Spleen (tissue), 7 donors: ENCODE measurements at regions not wholly inside any gene's neighbourhood (a gene's known extent, or its start where the extent isn't known, plus 50 kb on each side); places are given as distances from the start of the nearest gene placed in this dataset.

Experiments
- POLR2A ChIP-seq, 3 donors: fragments of 450-650 bp; IDR thresholded peaks; one replicate each; pipeline ENCODE4 v1.5.1; 2017; ENCODE audit warnings: antibody characterized with exemption in 3 of 3, mild to moderate bottlenecking in 1 of 3
- POLR2AphosphoS5 ChIP-seq, 3 donors: sonication (generic); formaldehyde crosslinking; IDR thresholded peaks; one replicate each; pipeline ENCODE4 v1.5.1; 2017; ENCODE audit warnings: antibody characterized with exemption in 3 of 3
- TF ChIP-seq, protein P1 (sequence below), 11 experiments: fragments of 200-600 bp in 7 of 11; fragments of 450-650 bp in 4 of 11; sonication (generic) in 4 of 11; IDR thresholded peaks in 8 of 11; conservative IDR thresholded peaks in 3 of 11; 1 replicate in 7 of 11; 2 replicates in 4 of 11; pipeline versions ENCODE4 v1.4.0 to v1.8.0; 2016 to 2021; ENCODE audit warnings: antibody characterized with exemption in 11 of 11, inconsistent platforms in 4 of 11, mild to moderate bottlenecking in 1 of 11
- donor health status: DM: no; HTN: no; CAD: no; lungs with moderate emphysema.
- donor health status: DM: no; HTN: no; CAD: no.
- donor health status: DM: no; HTN: no; CAD: no.

DNA sequence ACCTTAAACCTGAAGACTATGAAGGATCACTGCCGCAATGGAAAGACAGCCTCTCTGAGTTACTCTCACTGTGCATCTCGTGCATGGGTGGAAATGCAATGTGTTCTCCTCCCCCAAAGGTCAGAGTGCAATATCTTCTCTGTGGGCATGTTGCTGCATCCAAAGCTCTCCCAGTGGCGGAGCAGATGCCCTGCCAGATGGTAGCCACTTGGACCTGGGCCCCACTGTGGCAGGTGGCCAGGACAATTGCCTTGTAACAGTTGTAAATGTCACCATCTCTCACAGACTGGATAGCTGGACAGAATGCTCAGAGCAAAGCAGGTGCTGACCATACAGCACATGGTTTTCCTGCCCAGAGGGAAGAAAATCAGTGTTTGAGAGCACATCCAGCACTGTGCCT lies 542.0 kb downstream of the FAM181B start:
- TF ChIP-seq POLR2AphosphoS5 (IDR thresholded peaks at IDR 0.05) = no peak
- TF ChIP-seq, protein P1, sequence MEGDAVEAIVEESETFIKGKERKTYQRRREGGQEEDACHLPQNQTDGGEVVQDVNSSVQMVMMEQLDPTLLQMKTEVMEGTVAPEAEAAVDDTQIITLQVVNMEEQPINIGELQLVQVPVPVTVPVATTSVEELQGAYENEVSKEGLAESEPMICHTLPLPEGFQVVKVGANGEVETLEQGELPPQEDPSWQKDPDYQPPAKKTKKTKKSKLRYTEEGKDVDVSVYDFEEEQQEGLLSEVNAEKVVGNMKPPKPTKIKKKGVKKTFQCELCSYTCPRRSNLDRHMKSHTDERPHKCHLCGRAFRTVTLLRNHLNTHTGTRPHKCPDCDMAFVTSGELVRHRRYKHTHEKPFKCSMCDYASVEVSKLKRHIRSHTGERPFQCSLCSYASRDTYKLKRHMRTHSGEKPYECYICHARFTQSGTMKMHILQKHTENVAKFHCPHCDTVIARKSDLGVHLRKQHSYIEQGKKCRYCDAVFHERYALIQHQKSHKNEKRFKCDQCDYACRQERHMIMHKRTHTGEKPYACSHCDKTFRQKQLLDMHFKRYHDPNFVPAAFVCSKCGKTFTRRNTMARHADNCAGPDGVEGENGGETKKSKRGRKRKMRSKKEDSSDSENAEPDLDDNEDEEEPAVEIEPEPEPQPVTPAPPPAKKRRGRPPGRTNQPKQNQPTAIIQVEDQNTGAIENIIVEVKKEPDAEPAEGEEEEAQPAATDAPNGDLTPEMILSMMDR (IDR thresholded peaks at IDR 0.05 in 8 of 11, conservative IDR thresholded peaks at IDR 0.05 in 3 of 11) = no peak
- no peak for TF ChIP-seq POLR2A (IDR thresholded peaks at IDR 0.05)
